ENCODE measurements at regions not wholly inside any gene's neighbourhood (a gene's known extent, or its start where the extent isn't known, plus 50 kb on each side); places are given as distances from the start of the nearest gene placed in this dataset.

DNA sequence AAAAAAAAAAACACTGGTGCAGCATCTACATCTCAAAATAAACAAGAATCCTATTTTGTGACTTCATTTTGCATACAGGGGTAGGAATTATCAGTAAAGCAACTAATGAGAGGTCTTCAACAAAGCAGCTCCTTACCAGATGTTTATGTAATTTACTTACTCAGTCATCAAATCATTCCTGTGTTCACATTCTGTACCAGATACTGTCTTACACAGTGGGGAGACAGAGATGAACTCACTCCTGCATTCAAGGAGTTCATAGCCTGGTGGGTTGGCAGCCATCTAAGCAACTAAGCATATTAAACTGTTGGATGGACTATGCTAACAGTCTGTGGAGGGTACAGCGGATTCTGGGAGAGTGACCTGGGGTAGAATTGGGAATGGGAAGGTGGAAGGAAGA is 169.0 kb downstream of the OSR1 start:
- Histone ChIP-seq H3K4me3 (no peak overlapping the region), H3K27me3 (no peaks in the 10 kb centered on the region), H3K4me1 (no peaks in the 10 kb centered on the region), H3K27ac (no peak overlapping the region), H3K36me3 (no peaks in the 10 kb centered on the region), H3K9me3 (no peaks in the 10 kb centered on the region)
- intact Hi-C loops (cut with DNase I): no loop called here
- FAIRE-seq (no peak), ATAC-seq (no peak), DNase-seq (no peak)
- WGBS, 2 donors: 97 to 99% methylated on average over 1 of the region's 1 CpG
- TF ChIP-seq, protein P1, sequence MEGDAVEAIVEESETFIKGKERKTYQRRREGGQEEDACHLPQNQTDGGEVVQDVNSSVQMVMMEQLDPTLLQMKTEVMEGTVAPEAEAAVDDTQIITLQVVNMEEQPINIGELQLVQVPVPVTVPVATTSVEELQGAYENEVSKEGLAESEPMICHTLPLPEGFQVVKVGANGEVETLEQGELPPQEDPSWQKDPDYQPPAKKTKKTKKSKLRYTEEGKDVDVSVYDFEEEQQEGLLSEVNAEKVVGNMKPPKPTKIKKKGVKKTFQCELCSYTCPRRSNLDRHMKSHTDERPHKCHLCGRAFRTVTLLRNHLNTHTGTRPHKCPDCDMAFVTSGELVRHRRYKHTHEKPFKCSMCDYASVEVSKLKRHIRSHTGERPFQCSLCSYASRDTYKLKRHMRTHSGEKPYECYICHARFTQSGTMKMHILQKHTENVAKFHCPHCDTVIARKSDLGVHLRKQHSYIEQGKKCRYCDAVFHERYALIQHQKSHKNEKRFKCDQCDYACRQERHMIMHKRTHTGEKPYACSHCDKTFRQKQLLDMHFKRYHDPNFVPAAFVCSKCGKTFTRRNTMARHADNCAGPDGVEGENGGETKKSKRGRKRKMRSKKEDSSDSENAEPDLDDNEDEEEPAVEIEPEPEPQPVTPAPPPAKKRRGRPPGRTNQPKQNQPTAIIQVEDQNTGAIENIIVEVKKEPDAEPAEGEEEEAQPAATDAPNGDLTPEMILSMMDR (IDR thresholded peaks at IDR 0.05): no peak

DNA sequence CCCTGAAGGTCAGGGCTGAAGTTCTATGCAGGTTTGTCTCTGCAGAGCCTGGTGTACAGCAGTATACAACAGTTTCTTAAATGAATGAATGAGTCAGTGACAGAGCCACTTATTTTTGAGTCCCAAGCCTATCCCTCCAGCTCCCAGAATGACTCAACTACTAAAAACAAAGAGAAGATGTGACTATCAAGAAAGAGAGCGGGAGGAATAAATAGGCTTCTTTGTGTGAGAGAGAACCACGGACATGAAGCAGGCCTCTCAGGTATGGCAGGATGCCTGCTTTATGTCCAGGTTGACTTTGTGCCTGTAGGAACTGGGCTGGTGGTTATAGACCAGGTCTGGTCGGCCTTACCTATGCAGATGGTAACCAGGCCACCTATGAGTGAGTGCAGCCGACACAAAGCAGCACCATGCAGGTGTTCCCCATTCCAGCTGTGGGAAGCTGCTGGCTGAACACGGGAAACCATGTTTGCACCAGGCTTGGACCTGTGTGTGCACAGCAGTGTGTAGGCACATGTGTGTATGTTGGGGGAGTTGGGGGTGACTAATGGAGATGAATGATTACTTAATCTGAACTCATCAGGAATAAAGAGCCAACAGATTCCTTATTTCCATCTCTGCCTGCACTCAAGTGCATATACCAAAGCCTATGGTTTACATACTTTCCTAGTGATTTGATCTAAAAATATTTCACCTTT is 171.0 kb downstream of the OSR1 start:
- Histone ChIP-seq H3K27me3 (no peaks in the 10 kb centered on the region), H3K27ac (no peak overlapping the region), H3K4me1 (no peaks in the 10 kb centered on the region), H3K4me3 (no peak overlapping the region), H3K9me3 (no peaks in the 10 kb centered on the region), H3K36me3 (no peaks in the 10 kb centered on the region)
- ATAC-seq: no peak
- TF ChIP-seq, protein P1 (IDR thresholded peaks at IDR 0.05): no peak
- WGBS, 2 donors: 92 to 93% methylated on average over 5 of the region's 5 CpGs
- no peak for FAIRE-seq
- intact Hi-C loops (cut with DNase I): no loop called here
- no peak for DNase-seq

DNA sequence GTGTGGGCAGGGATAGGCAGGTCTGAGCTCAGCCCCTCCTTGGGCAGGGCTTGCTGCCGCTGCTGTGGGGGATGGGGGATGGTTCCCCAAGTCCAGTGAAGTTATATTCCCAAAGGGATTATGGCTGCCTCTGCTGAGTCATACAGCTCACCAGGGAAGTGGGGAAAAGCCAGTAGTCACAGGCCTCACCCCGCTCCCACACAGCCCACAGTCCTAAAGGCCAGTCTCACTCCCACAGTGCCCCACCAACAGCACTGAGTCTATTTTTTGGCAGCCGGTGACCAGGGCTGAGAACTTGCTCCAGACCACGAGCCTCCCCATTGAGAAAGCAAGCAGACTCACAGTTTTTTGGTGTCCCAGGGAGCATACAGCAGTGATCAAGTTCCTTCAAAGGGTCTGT is 173.3 kb downstream of the OSR1 start:
- no peak for FAIRE-seq
- intact Hi-C loops (cut with DNase I): no loop called here
- no peak overlapping the region for H3K4me3 ChIP-seq
- no peaks in the 10 kb centered on the region for H3K27me3 ChIP-seq
- WGBS, 2 donors: 92 to 95% methylated on average over 4 of the region's 4 CpGs
- TF ChIP-seq, protein P1 (IDR thresholded peaks at IDR 0.05): no peak
- no peak overlapping the region for H3K27ac ChIP-seq
- no peaks in the 10 kb centered on the region for H3K36me3 ChIP-seq
- H3K4me1 ChIP-seq: no peaks in the 10 kb centered on the region
- no peak for DNase-seq
- no peak for ATAC-seq
- H3K9me3 ChIP-seq: no peaks in the 10 kb centered on the region

DNA sequence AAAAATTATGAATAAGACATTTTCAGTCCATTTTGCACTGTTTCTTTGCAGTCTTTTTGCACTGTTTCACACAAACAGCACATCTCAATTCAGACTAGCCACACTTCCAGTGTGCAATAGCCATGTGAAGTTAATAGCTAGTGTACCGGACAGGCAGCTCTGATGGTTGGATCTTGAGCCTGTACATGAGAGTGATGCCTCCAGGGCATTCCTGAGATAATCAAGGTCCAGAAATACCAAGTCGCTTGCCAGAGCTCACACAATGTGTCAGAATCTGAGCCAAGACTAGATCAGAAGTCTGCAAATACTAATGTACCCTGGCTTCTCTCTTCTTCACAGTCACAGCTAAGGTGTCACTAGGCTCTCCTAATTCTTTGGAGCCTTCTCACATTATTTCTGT is 180.2 kb downstream of the OSR1 start:
- no peaks in the 10 kb centered on the region for H3K36me3 ChIP-seq
- no peaks in the 10 kb centered on the region for H3K9me3 ChIP-seq
- TF ChIP-seq, protein P1 (IDR thresholded peaks at IDR 0.05): no peak
- DNase-seq: no peak
- H3K4me3 ChIP-seq: no peak overlapping the region
- WGBS, 2 donors: 31 to 49% methylated on average over 2 of the region's 2 CpGs
- H3K27ac ChIP-seq: no peak overlapping the region
- no peak for FAIRE-seq
- intact Hi-C loops (cut with DNase I): no loop called here
- H3K27me3 ChIP-seq: no peaks in the 10 kb centered on the region
- H3K4me1 ChIP-seq: no peaks in the 10 kb centered on the region
- no peak for ATAC-seq

DNA sequence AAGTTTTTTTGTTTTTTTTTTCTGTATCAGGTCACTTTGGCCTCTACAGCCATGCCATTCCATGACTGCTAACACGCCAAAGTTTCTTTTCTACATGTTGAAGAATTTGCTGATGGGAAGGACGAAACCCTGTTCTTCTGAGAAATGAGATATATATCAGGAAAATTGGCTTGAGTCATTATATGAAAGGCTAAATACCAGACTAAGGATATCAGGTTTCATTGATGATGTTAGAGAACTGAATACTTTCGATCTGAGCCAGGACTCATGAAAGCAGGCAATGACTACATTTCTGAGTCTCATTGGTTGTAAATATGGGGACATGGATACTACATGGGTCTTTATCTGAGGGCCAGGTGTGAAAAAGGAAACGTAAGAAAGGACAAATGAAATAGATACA is 181.4 kb downstream of the OSR1 start:
- WGBS, 2 donors: 83 to 84% methylated on average over 4 of the region's 4 CpGs
- intact Hi-C loops (cut with DNase I): no loop called here
- no peak overlapping the region for H3K4me3 ChIP-seq
- H3K27ac ChIP-seq: no peak overlapping the region
- TF ChIP-seq, protein P1 (IDR thresholded peaks at IDR 0.05): no peak
- H3K9me3 ChIP-seq: no peaks in the 10 kb centered on the region
- H3K36me3 ChIP-seq: no peaks in the 10 kb centered on the region
- ATAC-seq: no peak
- FAIRE-seq: no peak
- no peaks in the 10 kb centered on the region for H3K4me1 ChIP-seq
- no peaks in the 10 kb centered on the region for H3K27me3 ChIP-seq
- no peak for DNase-seq

Measured in pancreas (tissue), 10 donors.